Activated CD8-positive, alpha-beta T cell treated with anti-CD3 and anti-CD28 coated beads, Interleukin-2, amount 10 ng/mL, durations not matched to agents 7 days and 5 days (primary cell): ENCODE measurements at regions not wholly inside any gene's neighbourhood (a gene's known extent, or its start where the extent isn't known, plus 50 kb on each side); places are given as distances from the start of the nearest gene placed in this dataset.
"Not testable (repeated sequence)": the region's sequence is repeated elsewhere in the genome, so short reads cannot be mapped to it uniquely, and the experiment has no call there.

ENCODE experiments used
- ATAC-seq: fragments of 150-1000 bp; cut with Tn5 transposase; one replicate; pipeline ENCODE4 v1.10.0; 2021; ENCODE audit warnings: moderate library complexity
- CTCF ChIA-PET: fragments of 350-600 bp; sonication (Branson Sonifier 250); formaldehyde crosslinking; loops from one replicate; lab custom pipeline; 2021; ENCODE audit warnings: antibody characterized with exemption; lab: Charles Lee
- POLR2A ChIA-PET: fragments of 350-600 bp; sonication (Branson Sonifier 250); formaldehyde crosslinking; loops from one replicate; lab custom pipeline; 2021; ENCODE audit warnings: antibody characterized with exemption; lab: Charles Lee
- DNase-seq: peaks from one replicate; pipeline ENCODE4 v3.0.0-alpha.2; 2020
- H3K27ac Mint-ChIP-seq: one replicate; pipeline ENCODE4 v1.8.0; 2021; ENCODE audit warnings: mild to moderate bottlenecking, mixed read lengths
- H3K27me3 Mint-ChIP-seq: one replicate; pipeline ENCODE4 v1.8.0; 2021; ENCODE audit warnings: low read depth, mixed read lengths
- H3K36me3 Mint-ChIP-seq: one replicate; pipeline ENCODE4 v1.8.0; 2021; ENCODE audit warnings: low read depth, mixed read lengths
- H3K4me1 Mint-ChIP-seq: one replicate; pipeline ENCODE4 v1.8.0; 2021; ENCODE audit warnings: low read depth, mixed read lengths
- H3K4me3 Mint-ChIP-seq: one replicate; pipeline ENCODE4 v1.8.0; 2021; ENCODE audit warnings: mild to moderate bottlenecking, mixed read lengths
- H3K9me3 Mint-ChIP-seq: one replicate; pipeline ENCODE4 v1.8.0; 2022; ENCODE audit warnings: mixed read lengths; ENCODE audit not compliant: insufficient read depth

- H3K9me3 Mint-ChIP-seq = no peaks in the 10 kb centered on the region
- POLR2A ChIA-PET = no interaction called here
Observed at GRCh38 chr20:47998736-47999135, 213.5 kb upstream of the SULF2 start.

GRCh38 chr20:47995661-47996060 lies 210.4 kb upstream of the SULF2 start:
- no peak for DNase-seq
- ChIA-PET CTCF (no interaction called here), POLR2A (no interaction called here)
- no peak for ATAC-seq
- H3K4me3 Mint-ChIP-seq = no peak overlapping the region
- H3K27me3 Mint-ChIP-seq = peaks cover 2% of the 10 kb centered on the region
- no peaks in the 10 kb centered on the region for H3K9me3 Mint-ChIP-seq
- no peaks in the 10 kb centered on the region for H3K36me3 Mint-ChIP-seq
- H3K4me1 Mint-ChIP-seq = no peaks in the 10 kb centered on the region
- no peak overlapping the region for H3K27ac Mint-ChIP-seq

More at GRCh38 chr20:47998736-47999135, 213.5 kb upstream of the SULF2 start:
- no peak for DNase-seq
- Mint-ChIP-seq H3K27ac (no peak overlapping the region), H3K27me3 (no peaks in the 10 kb centered on the region), H3K36me3 (no peaks in the 10 kb centered on the region), H3K4me1 (no peaks in the 10 kb centered on the region), H3K4me3 (no peak overlapping the region)
- CTCF ChIA-PET = interaction anchor here (0.6 kb wide), 1 partner anchor 9 kb away, joined by 3 read pairs; no protein-coding TSS in a partner anchor
- no peak for ATAC-seq

- Mint-ChIP-seq H3K4me3 (no peak overlapping the region), H3K4me1 (no peaks in the 10 kb centered on the region), H3K36me3 (no peaks in the 10 kb centered on the region), H3K27me3 (peaks cover 2% of the 10 kb centered on the region), H3K27ac (no peak overlapping the region), H3K9me3 (no peaks in the 10 kb centered on the region)
- ChIA-PET CTCF (no interaction called here), POLR2A (no interaction called here)
- DNase-seq = no peak
- ATAC-seq = no peak
Observed at GRCh38 chr20:47993817-47994216, 208.5 kb upstream of the SULF2 start.

- no peak for ATAC-seq
- H3K27ac Mint-ChIP-seq = no peak overlapping the region
- POLR2A ChIA-PET = no interaction called here
Observed at GRCh38 chr20:47993035-47993755, 207.9 kb upstream of the SULF2 start.

GRCh38 chr20:47991875-47992488 lies 206.7 kb upstream of the SULF2 start:
- H3K4me1 Mint-ChIP-seq = no peaks in the 10 kb centered on the region
- peaks cover 2% of the 10 kb centered on the region for H3K27me3 Mint-ChIP-seq
- no peak for ATAC-seq
- H3K9me3 Mint-ChIP-seq = no peaks in the 10 kb centered on the region
- no peak overlapping the region for H3K27ac Mint-ChIP-seq
- ChIA-PET CTCF (no interaction called here), POLR2A (interaction anchor here (0.7 kb wide), 1 partner anchor 28 kb away, joined by 3 read pairs; no protein-coding TSS in a partner anchor)
- no peak for DNase-seq
- H3K4me3 Mint-ChIP-seq = no peak overlapping the region
- no peaks in the 10 kb centered on the region for H3K36me3 Mint-ChIP-seq

More at GRCh38 chr20:47993035-47993755, 207.9 kb upstream of the SULF2 start:
- H3K9me3 Mint-ChIP-seq = no peaks in the 10 kb centered on the region
- peaks cover 2% of the 10 kb centered on the region for H3K27me3 Mint-ChIP-seq
- CTCF ChIA-PET = no interaction called here
- no peaks in the 10 kb centered on the region for H3K4me1 Mint-ChIP-seq
- H3K36me3 Mint-ChIP-seq = no peaks in the 10 kb centered on the region
- H3K4me3 Mint-ChIP-seq = no peak overlapping the region
- no peak for DNase-seq

- no peak for DNase-seq
- no peaks in the 10 kb centered on the region for H3K36me3 Mint-ChIP-seq
Observed at GRCh38 chr20:47990507-47991150, 205.3 kb upstream of the SULF2 start.

GRCh38 chr20:47989957-47990356 lies 204.7 kb upstream of the SULF2 start:
- Mint-ChIP-seq H3K4me1 (no peaks in the 10 kb centered on the region), H3K27me3 (peaks cover 2% of the 10 kb centered on the region), H3K27ac (no peak overlapping the region), H3K9me3 (no peaks in the 10 kb centered on the region), H3K4me3 (no peak overlapping the region), H3K36me3 (no peaks in the 10 kb centered on the region)
- CTCF ChIA-PET = no interaction called here
- no peak for DNase-seq
- ATAC-seq = no peak
- POLR2A ChIA-PET = no interaction called here

More at GRCh38 chr20:47990507-47991150, 205.3 kb upstream of the SULF2 start:
- no peaks in the 10 kb centered on the region for H3K4me1 Mint-ChIP-seq
- ChIA-PET CTCF (no interaction called here), POLR2A (no interaction called here)
- no peak overlapping the region for H3K4me3 Mint-ChIP-seq
- no peak overlapping the region for H3K27ac Mint-ChIP-seq
- peaks cover 2% of the 10 kb centered on the region for H3K27me3 Mint-ChIP-seq
- no peak for ATAC-seq
- no peaks in the 10 kb centered on the region for H3K9me3 Mint-ChIP-seq

- no peaks in the 10 kb centered on the region for H3K36me3 Mint-ChIP-seq
- H3K4me1 Mint-ChIP-seq = no peaks in the 10 kb centered on the region
- ChIA-PET CTCF (no interaction called here), POLR2A (no interaction called here)
- H3K27ac Mint-ChIP-seq = no peak overlapping the region
- DNase-seq = no peak
- peaks cover 2% of the 10 kb centered on the region for H3K27me3 Mint-ChIP-seq
- no peak overlapping the region for H3K4me3 Mint-ChIP-seq
- ATAC-seq = no peak
- H3K9me3 Mint-ChIP-seq = no peaks in the 10 kb centered on the region
Observed at GRCh38 chr20:47988676-47989075, 203.4 kb upstream of the SULF2 start.

- Mint-ChIP-seq H3K4me1 (no peaks in the 10 kb centered on the region), H3K9me3 (no peaks in the 10 kb centered on the region), H3K27me3 (peaks cover 6% of the 10 kb centered on the region), H3K36me3 (no peaks in the 10 kb centered on the region), H3K4me3 (no peak overlapping the region), H3K27ac (no peak overlapping the region)
- ATAC-seq (no peak), DNase-seq (no peak)
- ChIA-PET CTCF (no interaction called here), POLR2A (no interaction called here)
Observed at GRCh38 chr20:47985092-47985850, 200.0 kb upstream of the SULF2 start.

- CTCF ChIA-PET = no interaction called here
- H3K4me3 Mint-ChIP-seq = no peak overlapping the region
- ATAC-seq = no peak
Observed at GRCh38 chr20:47984437-47984836, 199.2 kb upstream of the SULF2 start.

GRCh38 chr20:47983642-47984041 lies 198.4 kb upstream of the SULF2 start:
- DNase-seq, H3K9me3 Mint-ChIP-seq, H3K27ac Mint-ChIP-seq, CTCF ChIA-PET, H3K4me3 Mint-ChIP-seq, H3K36me3 Mint-ChIP-seq, H3K27me3 Mint-ChIP-seq, H3K4me1 Mint-ChIP-seq, ATAC-seq, POLR2A ChIA-PET: not testable (repeated sequence)

More at GRCh38 chr20:47984437-47984836, 199.2 kb upstream of the SULF2 start:
- POLR2A ChIA-PET = no interaction called here
- no peaks in the 10 kb centered on the region for H3K9me3 Mint-ChIP-seq
- no peak overlapping the region for H3K27ac Mint-ChIP-seq
- H3K4me1 Mint-ChIP-seq = no peaks in the 10 kb centered on the region
- no peaks in the 10 kb centered on the region for H3K36me3 Mint-ChIP-seq
- H3K27me3 Mint-ChIP-seq = peaks cover 6% of the 10 kb centered on the region
- DNase-seq = no peak
